H1 (cell line): ENCODE measurements at regions not wholly inside any gene's neighbourhood (a gene's known extent, or its start where the extent isn't known, plus 50 kb on each side); places are given as distances from the start of the nearest gene placed in this dataset.

Experiments used
- KDM4A ChIP-seq: IDR thresholded peaks from one replicate; pipeline ENCODE4 v1.7.1; 2012; ENCODE audit warnings: low read depth, mild to moderate bottlenecking, moderate library complexity, low read length, inconsistent platforms; ENCODE audit not compliant: severe bottlenecking
- RXRA ChIP-seq: IDR thresholded peaks from 2 replicates; pipeline ENCODE4 v1.6.1; 2011; ENCODE audit warnings: low read depth, mild to moderate bottlenecking, low read length, moderate library complexity; ENCODE audit not compliant: insufficient read depth
- SAP30 ChIP-seq: fragments of 300-600 bp; sonication (generic); IDR thresholded peaks from 2 replicates; pipeline ENCODE4 v1.7.1; 2012; ENCODE audit warnings: low read length, moderate library complexity, mild to moderate bottlenecking, inconsistent platforms; ENCODE audit not compliant: insufficient read depth, insufficient replicate concordance
- SIN3A ChIP-seq, 2 experiments: IDR thresholded peaks in 1 of 2; conservative IDR thresholded peaks in 1 of 2; 2 replicates each; pipeline ENCODE4 v1.6.1; 2011 to 2012; ENCODE audit warnings: low read length in 2 of 2, improper control_type of control experiment in 1 of 2, low read depth in 1 of 2, mild to moderate bottlenecking in 1 of 2

GRCh38 chr3:132838477-132838876 is 116.3 kb upstream of the NPHP3 start (continued):
- TF ChIP-seq SIN3A (conservative IDR thresholded peaks at IDR 0.05 in 1 of 2, IDR thresholded peaks at IDR 0.05 in 1 of 2; ENCODE audit: low read depth in 1 of 2, low read length in 2 of 2): no peak
- no peak for TF ChIP-seq SAP30
- no peak for TF ChIP-seq KDM4A
- TF ChIP-seq RXRA: no peak
